SIG-M5 treated with dmso at 0.1 percent for 504 hours (cell line): ENCODE measurements at regions not wholly inside any gene's neighbourhood (a gene's known extent, or its start where the extent isn't known, plus 50 kb on each side); places are given as distances from the start of the nearest gene placed in this dataset.
"Not testable (repeated sequence)": the region's sequence is repeated elsewhere in the genome, so short reads cannot be mapped to it uniquely, and the experiment has no call there.

Source experiments
- DNase-seq: peaks from one replicate; lab custom pipeline; 2025; ENCODE audit not compliant: unreplicated experiment; lab: John Stamatoyannopoulos, UW

DNA sequence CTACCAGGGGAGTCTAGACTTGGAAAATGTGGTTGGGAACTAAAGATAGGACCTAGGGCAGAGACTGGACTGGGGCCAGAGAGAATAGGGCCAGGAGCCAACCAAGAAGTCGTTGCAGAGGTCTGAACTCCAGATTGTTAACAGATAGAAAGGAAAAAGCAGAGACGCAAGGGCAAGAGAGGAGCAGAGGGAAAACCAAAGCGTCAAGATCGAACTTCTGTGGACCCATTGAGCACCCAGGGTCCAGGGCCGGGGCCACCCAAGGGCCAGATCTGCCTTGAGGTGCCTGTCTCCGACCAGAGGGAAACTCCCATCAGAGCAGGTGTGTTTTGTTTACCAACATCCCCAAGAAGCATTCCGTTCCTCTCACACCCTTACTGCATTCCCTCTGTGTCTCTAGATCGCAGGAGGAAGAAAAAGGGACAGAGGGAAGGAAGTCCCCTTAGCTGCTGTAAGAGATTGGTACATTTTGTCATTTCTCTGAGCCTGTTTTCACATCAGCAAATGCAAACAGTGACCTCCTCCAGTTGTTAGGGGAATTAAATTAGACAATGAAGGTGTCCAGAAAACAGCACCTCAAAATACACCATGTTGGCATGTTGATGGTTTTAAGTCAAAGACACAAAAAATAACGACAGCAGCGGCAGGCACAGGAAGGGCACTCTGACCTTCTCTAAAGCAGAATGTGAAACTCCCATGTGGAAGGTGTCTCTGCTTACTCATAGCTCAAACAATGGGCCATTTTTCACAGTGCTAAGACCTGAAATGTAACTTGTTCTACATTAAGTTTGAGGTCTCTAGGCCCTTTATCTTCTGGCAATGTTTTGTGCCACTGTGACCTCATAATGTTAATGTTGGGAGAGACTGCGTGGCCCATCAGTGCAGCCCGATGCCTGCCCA is 105.8 kb upstream of the RAB4A start:
- DNase-seq, result no peak

DNA sequence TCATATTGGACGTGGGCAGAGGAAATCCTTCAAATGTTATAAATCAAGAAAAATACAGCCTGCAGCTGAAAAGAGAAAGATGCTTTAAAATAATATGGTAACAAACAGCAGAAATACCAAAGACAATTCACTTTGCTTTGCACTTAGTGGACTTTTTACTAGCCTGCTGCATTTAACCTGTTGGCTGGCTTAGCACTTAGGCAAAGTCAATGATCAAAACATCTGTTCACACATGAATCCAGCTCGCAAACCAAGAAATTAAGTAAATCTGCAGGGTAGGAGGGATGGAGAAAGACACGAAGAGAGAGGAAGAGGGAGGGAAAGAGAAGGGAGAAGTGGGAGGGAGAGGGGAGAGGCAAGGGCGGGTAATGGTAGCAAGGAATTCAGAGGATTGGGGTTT is 103.6 kb upstream of the RAB4A start:
- DNase-seq, result no peak

DNA sequence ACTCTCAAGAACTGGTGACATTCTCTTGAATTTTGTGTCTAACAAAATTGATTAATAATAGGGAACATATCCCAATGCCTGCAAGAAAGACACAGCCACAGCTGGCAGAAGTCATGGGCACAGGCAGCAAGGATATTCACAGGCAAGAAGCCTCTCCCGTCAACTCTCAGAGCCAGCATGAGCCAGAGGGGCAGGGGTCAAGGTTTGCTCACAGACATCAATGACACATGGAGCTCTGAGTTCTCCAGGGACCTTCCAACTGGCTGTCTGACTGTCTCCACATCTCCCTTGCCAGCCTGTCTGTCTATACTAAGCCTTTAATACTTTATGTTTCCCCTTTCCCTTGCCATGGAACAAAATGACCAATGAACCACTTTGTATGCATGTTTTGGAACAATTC is 101.5 kb upstream of the RAB4A start:
- DNase-seq, result no peak

DNA sequence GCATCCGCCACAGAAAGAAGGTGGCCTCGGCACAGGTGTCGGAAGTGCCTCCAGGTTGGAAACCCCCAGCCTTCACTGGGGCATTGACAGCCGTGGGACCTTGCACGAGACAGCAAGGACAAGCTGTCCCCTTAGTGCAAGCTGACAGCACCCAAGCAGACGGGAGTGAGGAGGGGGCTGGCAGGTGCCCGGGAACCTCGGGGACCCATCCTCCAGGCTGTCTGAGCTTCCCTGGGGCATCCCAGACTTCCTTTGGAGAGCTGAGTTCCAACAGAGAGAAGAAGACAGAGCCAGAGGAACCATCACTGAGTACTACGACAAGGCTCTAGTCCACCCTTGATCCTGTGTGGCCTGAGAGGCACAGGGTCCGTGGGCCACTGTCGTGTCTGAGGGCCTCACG is 100.6 kb upstream of the RAB4A start:
- DNase-seq, result no peak

DNA sequence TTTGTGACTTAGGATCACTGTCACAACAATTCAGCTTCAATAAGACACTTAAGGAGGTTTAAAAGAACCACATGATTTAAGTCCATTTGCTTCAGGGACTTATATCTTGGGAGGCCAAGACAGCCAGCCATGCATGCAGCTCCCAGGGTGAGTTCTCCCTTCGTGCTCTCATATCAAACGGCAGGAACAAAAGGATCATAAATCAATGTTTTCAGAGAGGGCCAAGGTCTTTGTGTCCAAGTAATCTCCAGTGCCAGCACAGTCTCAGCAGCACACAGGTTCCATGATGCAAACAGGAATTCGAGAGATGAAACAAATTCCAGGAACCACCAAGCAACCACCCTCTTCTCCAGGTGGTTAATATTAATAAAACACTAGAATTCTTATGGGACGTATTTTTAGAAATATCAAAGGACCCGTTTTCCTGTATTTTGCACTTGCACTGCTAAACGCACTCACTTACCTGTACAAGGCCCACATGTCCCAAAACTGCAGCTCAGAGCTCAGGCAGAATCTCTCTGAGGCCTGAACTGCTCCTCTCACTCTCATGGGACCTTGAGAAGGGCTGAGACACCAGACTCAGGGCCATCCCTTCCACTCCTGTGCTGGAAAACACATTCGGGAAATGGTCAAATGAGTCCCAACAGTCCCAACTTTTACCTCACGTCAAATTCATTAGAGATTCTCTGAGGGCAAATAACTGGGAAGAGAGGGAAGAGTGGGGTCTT is 100.0 kb upstream of the RAB4A start:
- no peak for DNase-seq

DNA sequence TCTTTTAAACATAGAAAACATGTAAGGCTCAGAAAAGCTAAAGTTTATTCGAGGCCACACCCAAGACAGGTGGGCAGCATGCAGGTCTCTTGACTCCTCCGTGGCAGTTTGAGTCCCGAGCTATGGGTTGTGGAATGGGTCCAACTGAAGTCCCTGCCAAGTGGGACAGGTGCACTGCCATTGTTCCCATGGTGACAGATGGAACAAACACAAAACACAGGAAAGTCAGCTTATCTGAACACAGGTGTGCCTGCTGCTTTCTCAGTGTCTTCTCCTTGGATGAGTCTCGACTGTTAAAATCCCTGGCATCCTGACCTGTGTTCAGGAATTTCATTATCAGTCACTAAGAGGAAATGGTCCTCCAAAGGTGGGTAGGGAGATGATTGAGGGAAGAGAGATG is 99.0 kb upstream of the RAB4A start:
- no peak for DNase-seq

DNA sequence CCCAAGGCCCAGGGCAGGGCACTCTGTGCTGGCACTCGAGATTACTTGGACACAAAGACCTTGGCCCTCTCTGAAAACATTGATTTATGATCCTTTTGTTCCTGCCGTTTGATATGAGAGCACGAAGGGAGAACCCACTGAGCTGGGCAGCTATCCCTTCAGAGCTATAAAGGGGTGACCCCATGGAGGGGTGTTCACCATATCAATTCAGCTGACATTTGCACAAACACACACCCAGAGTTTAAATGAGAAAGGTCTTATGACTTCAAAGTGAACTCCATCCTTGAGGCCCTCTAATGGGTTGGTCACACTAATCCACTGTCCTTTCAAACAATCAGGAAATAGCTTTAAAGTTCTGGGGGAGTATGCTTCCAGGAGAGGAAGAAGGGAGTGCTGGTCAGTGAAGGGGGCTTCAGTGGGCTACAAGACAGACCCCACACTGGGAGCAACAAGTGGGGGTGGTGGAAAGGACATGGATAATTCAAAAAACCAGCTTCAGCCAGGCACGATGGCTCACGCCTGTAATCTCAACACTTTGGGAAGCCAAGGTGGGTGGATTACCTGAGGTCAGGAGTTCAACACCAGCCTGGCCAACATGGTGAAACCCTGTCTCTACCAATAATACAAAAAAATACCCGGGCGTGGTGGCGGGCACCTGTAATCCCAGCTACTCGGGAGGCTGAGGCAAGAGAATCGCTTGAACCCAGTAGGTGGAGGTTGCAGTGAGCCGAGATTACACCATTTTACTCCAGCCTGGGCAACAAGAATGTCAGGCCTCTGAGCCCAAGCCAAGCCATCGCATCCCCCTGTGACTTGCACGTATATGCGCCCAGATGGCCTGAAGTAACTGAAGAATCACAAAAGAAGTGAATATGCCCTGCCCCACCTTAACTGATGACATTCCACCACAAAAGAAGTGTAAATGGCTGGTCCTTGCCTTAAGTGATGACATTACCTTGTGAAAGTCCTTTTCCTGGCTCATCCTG is 97.1 kb upstream of the RAB4A start:
- DNase-seq, result not testable (repeated sequence)

DNA sequence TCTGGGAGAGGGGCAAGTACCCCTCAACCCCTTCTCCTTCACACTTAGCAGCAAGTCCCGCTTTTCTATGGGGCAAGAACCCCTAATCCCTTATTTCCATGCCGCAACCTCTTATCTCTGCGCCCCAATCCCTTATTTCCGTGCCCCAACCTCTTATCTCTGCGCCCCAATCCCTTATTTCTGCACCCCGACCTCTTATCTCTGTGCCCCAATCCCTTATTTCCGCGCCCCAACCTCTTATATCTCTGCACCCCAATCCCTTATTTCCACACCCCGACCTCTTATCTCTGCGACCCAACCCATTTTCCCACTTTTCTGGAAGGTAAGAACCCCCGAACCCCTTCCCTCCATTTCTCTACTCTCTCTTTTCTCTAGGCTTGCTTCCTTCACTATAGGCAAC is 95.6 kb upstream of the RAB4A start:
- not testable (repeated sequence) for DNase-seq

DNA sequence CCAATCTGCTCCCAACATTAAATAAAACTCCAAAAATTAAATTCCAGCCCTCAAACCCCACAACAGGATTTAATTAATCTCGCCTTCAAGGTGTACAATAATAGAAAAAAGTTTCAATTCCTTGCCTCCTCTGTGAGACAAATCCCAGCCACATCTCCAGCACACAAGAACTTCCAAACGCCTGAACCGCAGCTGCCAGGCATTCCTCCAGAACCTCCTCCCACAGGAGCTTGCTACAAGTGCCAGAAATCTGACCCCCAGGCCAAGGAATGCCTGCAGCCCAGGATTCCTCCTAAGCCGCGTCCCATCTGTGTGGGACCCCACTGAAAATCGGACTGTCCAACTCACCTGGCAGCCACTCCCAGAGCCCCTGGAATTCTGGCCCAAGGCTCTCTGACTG is 94.5 kb upstream of the RAB4A start:
- not testable (repeated sequence) for DNase-seq

DNA sequence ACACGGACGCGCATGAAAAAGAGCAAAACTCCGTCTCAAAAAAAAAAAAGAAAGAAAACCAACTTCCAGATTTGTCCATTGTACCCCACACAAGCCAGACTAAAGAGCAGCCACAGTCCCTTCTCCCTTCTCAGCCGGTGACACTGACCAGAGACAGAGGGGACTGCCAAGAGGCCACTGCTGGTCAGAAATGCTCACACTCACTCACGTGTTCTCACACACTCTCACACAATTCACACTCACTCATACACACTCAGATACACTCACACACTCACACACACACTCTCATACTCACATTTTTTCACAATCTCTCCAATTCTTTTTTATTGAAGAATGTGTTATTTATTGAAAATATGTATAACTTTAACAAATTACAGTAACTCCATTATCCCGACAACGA is 90.8 kb upstream of the RAB4A start:
- DNase-seq, result no peak

DNA sequence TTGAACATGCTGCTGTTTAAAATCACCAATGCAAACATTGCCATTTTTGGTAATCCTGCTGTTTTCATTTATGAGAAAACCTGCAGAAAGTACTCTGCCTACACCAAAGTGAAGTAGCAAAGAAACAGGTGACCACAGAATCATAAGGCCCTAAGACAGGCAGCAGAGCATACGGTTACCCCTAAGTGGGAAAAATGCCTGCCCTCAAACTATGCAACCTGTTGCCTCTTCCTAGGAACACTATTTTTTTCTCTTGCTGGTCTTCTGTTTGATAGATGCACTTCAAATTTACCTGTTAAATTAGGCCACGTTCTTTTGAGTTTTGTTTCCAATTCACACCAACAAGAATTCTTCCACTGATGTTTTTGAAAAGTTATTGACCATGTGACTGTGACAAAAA is 89.5 kb upstream of the RAB4A start:
- no peak for DNase-seq

DNA sequence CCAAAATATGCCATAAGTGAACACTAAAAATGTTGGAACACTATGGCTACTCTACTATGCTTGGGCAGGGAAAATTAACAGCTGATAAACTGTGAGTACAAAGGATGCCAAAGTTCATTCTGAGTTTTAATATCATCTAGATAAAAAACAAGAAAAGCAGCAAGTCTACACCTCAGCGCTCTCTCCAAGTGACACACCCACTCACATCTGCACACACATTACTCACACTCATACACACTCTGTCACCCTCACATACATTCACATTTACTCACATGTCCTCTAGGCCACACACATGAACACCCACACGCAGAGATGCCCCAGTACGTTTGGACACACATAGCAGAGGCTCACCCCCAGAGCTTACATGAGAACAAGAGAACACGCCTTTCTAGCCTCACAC is 87.3 kb upstream of the RAB4A start:
- DNase-seq, result no peak

DNA sequence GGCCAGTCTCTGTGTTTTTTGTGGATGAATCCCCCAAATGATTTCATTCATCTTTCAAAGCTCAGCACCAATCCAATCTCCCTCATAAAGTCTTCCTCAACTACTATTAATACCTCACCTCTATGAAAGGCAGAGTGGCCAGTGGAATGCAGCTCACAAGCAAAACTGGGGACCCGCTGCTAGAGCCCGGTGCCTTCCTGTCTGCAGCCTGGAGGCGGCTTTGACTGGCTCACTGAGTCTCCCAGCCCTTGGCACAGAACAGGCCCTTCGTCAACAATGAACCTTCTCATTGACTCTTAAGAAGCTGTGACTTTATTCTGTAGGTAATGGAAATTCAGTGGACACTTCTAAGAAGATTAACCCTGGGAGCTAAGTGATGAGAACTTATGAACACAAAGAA is 86.8 kb upstream of the RAB4A start:
- no peak for DNase-seq

DNA sequence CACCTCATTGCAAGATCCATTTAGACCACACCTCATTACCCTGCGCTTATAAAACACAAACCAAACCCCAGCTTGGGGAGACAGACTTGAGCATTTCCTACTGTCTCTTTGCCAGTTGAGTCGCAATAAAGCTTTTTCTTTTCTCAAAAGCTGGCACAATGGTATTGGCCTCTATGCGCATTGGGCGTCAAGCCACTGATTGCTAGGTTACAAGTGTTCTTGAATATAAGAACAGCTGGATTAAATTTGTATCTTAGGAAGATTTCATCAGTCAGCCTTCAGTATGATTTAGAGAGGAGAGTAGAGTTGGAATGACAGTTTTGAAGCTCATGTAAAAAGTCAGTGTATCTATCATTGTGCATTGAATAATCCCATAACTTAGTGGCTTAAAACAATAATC is 84.9 kb upstream of the RAB4A start:
- DNase-seq, result no peak

DNA sequence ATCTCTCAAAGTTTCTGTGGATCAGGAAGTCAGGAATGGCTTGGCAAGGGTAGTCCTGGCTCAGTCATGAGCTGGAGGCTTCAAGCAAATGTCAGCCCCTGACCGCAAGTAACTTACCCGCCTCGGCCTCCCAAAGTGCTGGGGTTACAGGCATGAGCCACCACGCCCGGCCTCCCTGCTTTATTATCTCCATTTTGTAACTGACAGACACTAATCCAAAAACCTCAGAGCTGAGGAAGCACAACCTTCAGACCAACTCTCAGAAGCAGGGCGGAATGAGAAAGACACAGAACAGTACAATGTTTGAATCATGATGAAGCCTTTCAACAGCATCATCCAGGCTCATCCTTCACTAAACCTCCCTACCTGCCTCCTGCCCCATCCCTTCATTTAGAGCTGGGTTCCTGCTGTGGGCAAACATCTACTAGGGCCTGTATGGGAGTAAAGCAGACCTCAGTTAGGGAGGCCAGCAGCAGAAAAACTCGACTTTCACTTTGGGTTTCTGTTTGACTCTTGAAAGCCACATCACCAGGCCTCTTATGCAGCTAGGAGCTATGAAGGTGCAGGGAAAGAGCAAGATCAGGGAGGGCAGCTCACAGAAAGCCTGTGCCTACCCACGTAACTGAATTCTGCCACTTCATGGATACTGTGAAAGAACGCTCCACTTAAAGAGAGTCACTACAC is 84.4 kb upstream of the RAB4A start:
- DNase-seq, result no peak

DNA sequence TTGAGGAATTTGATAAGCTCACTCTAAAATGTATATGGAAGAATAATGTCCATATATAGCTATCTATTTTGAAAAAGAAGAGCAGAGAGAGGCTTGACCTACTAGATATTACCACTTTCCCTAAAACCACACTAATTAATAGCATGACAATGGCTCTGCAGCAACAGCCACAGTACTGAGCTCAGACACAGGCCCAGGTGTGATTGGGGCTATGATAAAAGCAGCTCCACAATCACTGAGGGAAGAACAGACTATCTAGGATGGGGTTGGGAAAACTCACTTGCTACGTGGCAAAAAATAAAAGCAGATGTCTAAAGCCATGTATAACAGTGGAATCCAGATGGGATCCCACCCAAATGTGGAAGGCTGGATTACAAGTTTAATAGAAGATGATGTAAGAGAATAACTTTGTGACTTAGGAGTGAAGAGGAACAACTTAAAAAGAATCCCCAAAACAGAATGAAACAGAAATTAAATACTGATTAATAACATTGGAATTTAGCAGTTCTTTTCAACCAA is 80.8 kb upstream of the RAB4A start:
- no peak for DNase-seq

DNA sequence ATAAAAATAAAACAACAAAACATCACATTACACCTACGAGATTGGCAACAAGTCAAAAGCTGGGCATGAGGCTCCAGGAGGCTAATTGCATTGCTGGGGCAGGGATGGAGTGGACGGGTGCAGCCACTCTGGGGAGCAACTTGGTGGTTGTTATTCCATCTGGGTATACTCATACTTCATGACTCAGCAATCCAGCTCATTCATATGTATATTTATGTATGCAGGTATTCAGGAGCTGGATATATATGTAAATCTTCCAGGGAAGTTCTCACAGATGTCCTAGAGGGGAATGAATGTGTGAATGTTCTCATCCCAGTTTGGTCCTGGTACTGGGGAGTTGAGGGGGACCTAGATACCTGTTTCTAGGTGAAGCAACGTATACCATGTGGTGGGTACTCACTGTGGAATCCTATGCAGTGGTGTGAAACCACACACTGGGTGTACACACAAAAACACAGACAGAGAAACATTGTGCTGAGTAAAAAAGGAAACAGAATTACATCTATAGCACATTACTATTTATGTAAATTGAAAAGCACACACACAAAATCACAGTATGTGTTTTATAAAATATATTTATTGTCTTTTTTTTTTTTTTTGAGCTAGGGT is 79.7 kb upstream of the RAB4A start:
- DNase-seq, result no peak

DNA sequence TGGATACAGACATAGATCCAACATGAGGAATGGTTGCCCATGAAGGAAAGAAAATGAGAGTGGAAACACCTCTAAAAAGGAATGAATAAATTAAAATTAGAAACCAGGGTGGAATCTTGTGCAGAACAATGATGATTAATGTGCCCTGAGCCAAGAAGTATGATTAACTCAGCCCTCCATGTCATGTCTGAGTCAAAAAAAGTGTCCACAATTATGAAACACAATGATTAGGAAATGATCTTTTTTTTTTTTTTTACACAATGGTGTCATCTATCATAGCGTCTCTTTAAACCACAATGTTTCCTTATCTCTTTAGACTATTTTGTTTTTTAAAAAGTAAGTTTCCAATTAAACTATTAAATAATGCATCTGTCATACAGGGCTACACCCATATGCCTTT is 78.9 kb upstream of the RAB4A start:
- DNase-seq, result peak; percentile 86

DNA sequence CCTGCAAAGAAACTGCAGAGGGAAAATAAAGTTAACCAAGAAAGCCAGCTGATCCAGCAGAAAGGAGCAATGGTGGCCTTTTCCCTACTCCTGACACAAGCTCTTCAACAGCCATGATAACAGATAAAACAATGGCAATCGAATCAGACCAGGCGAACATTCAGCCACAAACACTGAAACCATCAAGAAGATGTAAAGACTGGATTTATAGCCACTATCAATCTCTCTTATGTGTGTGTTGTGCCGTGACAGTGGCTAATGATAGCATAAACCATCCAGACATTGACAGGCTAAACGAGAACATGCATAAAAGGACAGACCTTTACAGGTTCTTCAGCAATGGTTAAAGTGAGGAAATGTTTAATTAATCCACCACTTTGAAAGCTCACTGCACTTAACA is 78.1 kb upstream of the RAB4A start:
- DNase-seq, result no peak

DNA sequence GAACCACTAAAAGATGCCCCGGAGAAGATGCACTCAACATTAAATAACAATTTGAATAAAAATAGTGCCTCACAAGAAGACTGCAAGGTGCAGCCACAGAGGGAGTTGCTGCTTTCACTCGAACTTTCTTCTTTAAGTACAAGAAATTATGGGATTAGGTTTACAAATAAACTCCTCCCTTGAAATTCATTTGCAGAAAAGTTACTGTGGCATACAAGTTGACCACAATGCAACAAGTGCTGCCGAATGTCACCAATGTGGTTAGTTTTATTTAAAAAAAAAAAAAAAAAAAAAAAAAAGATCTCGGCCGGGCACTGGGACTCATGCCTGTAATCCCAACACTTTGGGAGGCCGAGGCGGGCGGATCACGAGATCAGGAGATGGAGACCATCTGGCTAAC is 76.8 kb upstream of the RAB4A start:
- DNase-seq, result no peak
